Nephron (organoid): ENCODE measurements at regions not wholly inside any gene's neighbourhood (a gene's known extent, or its start where the extent isn't known, plus 50 kb on each side); places are given as distances from the start of the nearest gene placed in this dataset.

Source experiments
- H3K27ac Mint-ChIP-seq, 3 experiments: 2 replicates each; pipeline ENCODE4 v1.8.0; 2020; ENCODE audit warnings: mixed read lengths in 3 of 3, mild to moderate bottlenecking in 2 of 3, moderate library complexity in 1 of 3
- H3K27me3 Mint-ChIP-seq: 2 replicates; pipeline ENCODE4 v1.8.0; 2021; ENCODE audit warnings: low read depth, mild to moderate bottlenecking, moderate library complexity, mixed read lengths
- H3K36me3 Mint-ChIP-seq: 2 replicates; pipeline ENCODE4 v1.8.0; 2020; ENCODE audit warnings: low read depth, mixed read lengths
- H3K4me1 Mint-ChIP-seq: 2 replicates; pipeline ENCODE4 v1.8.0; 2020; ENCODE audit warnings: mixed read lengths
- H3K4me3 Mint-ChIP-seq, 3 experiments: 2 replicates each; pipeline ENCODE4 v1.8.0; 2020; ENCODE audit warnings: mild to moderate bottlenecking in 3 of 3, mixed read lengths in 3 of 3, moderate library complexity in 2 of 3
- H3K9me3 Mint-ChIP-seq: 2 replicates; pipeline ENCODE4 v1.8.0; 2020; ENCODE audit warnings: mixed read lengths
- CTCF ChIP-seq, 3 experiments: fragments of 200-600 bp; sonication (generic); IDR thresholded peaks; one replicate each; pipeline ENCODE4 v1.5.0; 2021; ENCODE audit warnings: antibody characterized with exemption in 3 of 3; ENCODE audit not compliant: unreplicated experiment in 3 of 3

- peaks cover 4% of the 10 kb centered on the region for H3K9me3 Mint-ChIP-seq
- no peak for TF ChIP-seq CTCF (IDR thresholded peaks at IDR 0.05; ENCODE audit: unreplicated experiment in 3 of 3)
- no peaks in the 10 kb centered on the region for H3K4me1 Mint-ChIP-seq
- no peak overlapping the region for H3K27ac Mint-ChIP-seq
- no peaks in the 10 kb centered on the region for H3K27me3 Mint-ChIP-seq
- no peaks in the 10 kb centered on the region for H3K36me3 Mint-ChIP-seq
- H3K4me3 Mint-ChIP-seq = no peak overlapping the region
Observed at GRCh38 chr13:61761690-61762089, 346.0 kb upstream of the PCDH20 start.

GRCh38 chr13:61760102-61760501 is 344.5 kb upstream of the PCDH20 start:
- peaks cover 11% of the 10 kb centered on the region for H3K9me3 Mint-ChIP-seq
- no peak overlapping the region for H3K27ac Mint-ChIP-seq
- no peak for TF ChIP-seq CTCF (IDR thresholded peaks at IDR 0.05; ENCODE audit: unreplicated experiment in 3 of 3)
- no peaks in the 10 kb centered on the region for H3K27me3 Mint-ChIP-seq
- H3K4me3 Mint-ChIP-seq = no peak overlapping the region
- no peaks in the 10 kb centered on the region for H3K36me3 Mint-ChIP-seq
- no peaks in the 10 kb centered on the region for H3K4me1 Mint-ChIP-seq

GRCh38 chr13:61756031-61756430 is 340.4 kb upstream of the PCDH20 start:
- no peak for TF ChIP-seq CTCF (IDR thresholded peaks at IDR 0.05; ENCODE audit: unreplicated experiment in 3 of 3)
- Mint-ChIP-seq H3K36me3 (no peaks in the 10 kb centered on the region), H3K27ac (no peak overlapping the region), H3K9me3 (peaks cover 11% of the 10 kb centered on the region), H3K4me1 (no peaks in the 10 kb centered on the region), H3K4me3 (no peak overlapping the region), H3K27me3 (no peaks in the 10 kb centered on the region)

- no peaks in the 10 kb centered on the region for H3K27me3 Mint-ChIP-seq
- no peak overlapping the region for H3K4me3 Mint-ChIP-seq
- H3K27ac Mint-ChIP-seq = no peak overlapping the region
- no peaks in the 10 kb centered on the region for H3K4me1 Mint-ChIP-seq
- TF ChIP-seq CTCF (IDR thresholded peaks at IDR 0.05; ENCODE audit: unreplicated experiment in 3 of 3) = no peak
- peaks cover 7% of the 10 kb centered on the region for H3K9me3 Mint-ChIP-seq
- H3K36me3 Mint-ChIP-seq = no peaks in the 10 kb centered on the region
Observed at GRCh38 chr13:61751039-61751438, 335.4 kb upstream of the PCDH20 start.

- no peak overlapping the region for H3K27ac Mint-ChIP-seq
- TF ChIP-seq CTCF (IDR thresholded peaks at IDR 0.05; ENCODE audit: unreplicated experiment in 3 of 3) = no peak
- no peak overlapping the region for H3K4me3 Mint-ChIP-seq
- no peaks in the 10 kb centered on the region for H3K9me3 Mint-ChIP-seq
- no peaks in the 10 kb centered on the region for H3K36me3 Mint-ChIP-seq
- H3K4me1 Mint-ChIP-seq = no peaks in the 10 kb centered on the region
- H3K27me3 Mint-ChIP-seq = no peaks in the 10 kb centered on the region
Observed at GRCh38 chr13:61738236-61738750, 322.6 kb upstream of the PCDH20 start.

GRCh38 chr13:61734683-61735082 is 319.0 kb upstream of the PCDH20 start:
- Mint-ChIP-seq H3K27ac (no peak overlapping the region), H3K4me3 (no peak overlapping the region), H3K36me3 (no peaks in the 10 kb centered on the region), H3K27me3 (no peaks in the 10 kb centered on the region), H3K4me1 (no peaks in the 10 kb centered on the region), H3K9me3 (no peaks in the 10 kb centered on the region)
- no peak for TF ChIP-seq CTCF (IDR thresholded peaks at IDR 0.05; ENCODE audit: unreplicated experiment in 3 of 3)
